T1000 (cell line): ENCODE measurements at regions not wholly inside any gene's neighbourhood (a gene's known extent, or its start where the extent isn't known, plus 50 kb on each side); places are given as distances from the start of the nearest gene placed in this dataset.

Experiments
- DNase-seq: peaks from one replicate; lab custom pipeline; 2025; ENCODE audit warnings: mixed read lengths; lab: John Stamatoyannopoulos, UW

DNA sequence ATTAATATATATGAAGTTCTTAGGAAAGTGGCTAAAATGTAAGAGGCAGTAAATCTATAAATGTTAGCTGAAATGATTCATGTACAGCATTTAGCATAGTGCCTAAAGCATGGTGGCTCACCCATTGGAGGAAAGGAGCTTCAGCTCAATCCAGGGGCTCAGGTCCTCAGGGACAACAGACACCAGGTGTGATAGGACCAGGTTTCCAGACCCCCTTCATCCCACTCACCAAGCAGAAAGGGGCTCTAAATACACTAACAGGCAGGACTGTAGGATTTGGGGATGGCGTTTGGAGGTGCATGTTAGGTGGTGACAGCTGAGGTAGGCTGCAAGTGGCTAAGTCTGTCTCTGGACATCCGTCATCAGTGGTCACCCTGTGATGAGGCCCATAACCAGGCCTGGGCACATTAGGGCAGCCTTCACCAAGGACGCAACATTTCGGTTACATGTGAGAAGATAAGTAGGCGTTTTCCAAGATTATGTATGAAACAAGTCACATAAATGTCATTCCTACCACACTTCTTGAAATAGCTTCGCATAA, 233.1 kb downstream of the C1orf94 start:
- DNase-seq = no peak

DNA sequence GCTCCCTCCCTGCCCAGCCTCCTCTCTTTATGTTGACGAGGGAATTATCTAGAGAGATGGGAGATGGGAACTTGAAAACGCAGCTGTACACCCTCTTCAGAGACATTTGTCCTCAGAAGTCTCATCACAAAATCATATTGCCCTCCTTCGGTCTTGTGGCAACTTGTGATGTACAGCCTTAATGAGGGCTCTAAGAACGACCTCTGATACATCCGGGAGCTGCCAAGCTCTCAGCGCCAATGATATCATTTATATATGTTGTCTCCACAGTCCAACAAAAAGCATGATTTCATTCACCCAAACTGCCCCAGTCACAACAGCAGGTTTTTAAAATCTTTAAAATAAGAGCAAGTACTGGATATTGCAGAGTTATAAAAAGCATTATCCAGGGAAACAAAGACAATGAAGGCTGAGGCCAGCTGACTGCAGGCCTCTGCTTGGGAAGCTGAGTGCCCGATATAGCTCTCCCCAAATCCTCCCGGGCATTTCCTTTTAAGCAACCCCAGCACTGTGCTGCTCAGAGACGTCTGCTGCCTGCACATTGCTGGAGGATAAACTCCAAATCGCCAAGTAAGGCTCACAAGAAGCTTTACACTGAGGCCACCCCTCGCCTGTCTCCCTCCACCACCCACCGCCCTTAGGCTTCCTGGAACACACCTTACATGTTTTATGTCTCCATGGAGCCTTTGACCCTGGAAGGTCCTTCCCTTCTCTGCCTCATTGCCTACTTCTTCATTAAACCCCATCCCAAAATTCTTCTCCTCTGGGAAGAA, 236.1 kb downstream of the C1orf94 start:
- no peak for DNase-seq

DNA sequence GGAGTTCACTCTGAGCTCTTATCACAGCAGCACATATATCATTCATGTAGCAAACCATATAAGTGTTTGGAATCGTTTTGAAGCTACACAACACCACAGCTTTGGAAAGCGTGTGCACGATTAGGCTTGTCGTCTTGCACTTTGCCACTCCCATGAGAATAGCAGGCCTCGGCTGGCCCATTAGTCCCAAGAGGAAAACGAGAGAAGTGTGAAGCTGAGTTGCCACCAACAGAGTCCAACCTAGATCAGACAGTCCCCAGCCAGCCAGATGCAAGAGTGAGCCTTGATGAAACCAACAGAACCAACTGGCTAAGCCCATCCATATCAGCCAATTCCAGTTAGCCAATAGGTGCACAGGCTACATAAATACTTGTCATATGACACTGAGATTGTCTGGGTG, 238.4 kb downstream of the C1orf94 start:
- no peak for DNase-seq

DNA sequence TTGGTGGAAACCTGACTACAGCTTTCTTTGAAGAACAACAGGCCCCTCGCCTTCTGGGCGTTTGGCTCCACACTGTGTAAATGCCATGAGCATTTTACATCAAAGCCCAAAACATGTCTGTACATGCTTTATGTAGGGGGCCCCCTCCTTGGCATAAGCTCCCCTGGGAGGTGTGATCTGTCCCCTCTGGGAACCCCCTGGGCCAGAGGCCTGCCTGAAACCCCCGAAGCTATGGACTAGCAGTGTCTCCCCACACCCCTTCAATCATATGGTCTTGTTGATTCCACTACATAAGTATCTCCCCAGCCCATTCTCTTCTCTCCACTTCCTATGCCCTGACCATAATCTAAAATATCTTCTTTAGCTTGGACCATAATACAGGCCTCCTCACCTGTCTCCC, 241.5 kb downstream of the C1orf94 start:
- DNase-seq = no peak

DNA sequence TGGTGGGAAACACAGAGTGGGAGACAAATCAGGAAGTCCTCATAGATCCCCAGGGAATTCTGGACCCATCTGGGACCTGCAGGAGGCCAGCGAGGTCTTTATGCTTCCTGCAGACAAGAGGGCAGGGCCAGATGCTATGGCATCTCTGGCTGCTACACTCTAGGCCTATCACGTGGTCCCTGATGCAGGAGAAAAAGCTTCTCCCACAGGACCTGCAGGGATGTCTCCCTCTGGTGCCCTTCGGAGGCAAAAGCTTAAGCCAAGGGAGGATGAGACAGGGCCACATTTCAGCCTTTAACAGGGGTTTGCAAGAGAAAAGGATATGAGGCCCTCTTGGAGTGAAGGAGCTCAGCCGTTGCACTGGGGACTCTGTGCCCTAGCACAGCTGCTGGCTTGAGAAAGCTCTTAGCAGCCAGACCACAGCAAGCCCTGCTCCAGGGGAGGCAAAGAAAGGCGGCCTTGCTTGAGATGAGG, 243.0 kb downstream of the C1orf94 start:
- no peak for DNase-seq

DNA sequence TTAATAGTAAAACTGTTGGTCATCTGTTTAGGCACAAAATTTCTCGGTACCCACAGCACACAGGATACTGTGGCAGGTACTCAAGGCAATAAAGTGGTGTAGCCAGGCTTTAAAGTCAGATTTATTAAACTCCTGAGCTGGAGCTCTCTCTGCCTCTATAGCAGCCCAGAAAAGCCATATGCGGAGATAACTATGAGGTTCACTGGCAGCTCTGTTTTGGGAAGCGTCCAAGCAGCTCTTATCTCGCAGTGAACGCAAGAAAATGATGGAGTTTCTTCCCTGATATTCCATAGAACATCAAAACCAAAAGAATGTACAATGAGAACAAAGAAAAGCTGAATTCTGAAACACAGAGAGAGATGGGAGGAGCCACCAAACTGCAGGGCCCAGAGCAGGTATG, 248.3 kb downstream of the C1orf94 start:
- DNase-seq = no peak

DNA sequence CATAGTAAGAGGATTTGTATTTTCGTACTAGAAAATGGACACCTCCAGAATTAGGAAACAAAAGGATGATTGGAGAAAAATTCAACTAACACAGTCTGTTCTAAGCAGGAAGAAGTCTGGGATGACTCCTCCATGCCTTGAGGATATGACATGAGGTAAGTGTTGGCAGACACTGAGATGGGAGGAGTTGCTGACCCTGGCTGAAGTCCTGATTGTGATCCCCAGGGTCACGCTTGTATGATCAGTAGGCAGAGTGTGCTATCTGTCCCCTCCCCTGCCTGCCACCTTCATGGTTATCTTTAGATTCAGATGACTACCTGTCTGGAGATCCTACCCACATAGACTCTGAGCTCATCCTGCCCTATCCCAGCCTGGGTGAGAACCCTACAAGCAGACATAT, 249.1 kb downstream of the C1orf94 start:
- no peak for DNase-seq

DNA sequence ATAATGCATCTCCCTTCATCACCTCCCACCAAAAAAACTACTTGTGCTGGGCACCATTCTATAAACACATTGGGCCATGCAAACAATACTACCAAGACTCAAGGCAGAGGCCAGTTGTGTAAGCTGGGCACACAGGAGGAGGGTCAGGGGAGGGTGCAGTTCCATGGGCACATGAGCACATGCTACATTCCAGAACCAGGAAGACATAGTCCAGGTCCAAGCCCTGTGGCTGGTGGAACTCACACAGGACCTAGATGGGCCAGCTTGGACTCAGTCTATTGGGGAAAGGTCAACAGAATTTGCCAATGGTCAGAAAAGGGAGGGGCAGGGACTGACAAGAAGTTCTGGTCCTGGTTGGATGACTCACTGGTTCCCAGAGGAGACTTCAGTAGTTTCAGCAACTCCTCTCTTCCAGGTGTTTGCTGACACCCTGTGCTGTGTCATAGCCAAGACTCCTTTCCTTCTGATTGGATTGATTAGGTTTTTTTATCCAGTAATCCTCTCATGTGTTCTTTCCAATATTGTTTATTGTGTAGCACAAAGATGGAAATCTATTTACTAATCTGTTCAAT, 249.7 kb downstream of the C1orf94 start:
- DNase-seq = no peak

DNA sequence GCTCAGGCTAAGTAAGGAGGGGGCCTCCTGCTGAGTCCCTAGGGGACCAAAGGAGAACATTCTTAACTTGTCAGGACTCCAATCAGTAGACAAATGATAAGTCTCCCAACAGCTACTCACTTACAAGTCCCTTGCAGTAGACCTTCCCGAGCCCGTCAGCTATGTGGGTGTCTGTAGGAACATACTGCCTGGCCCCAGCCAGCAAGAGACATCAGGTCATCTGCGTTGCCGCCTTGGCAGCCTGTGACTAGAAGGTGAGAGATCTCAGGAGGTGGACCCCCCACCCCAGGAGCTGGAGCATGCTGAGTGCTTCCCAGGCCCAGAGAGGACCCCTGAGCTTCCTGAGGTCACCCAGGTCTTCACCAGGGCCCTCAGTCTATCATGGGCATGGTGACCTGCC, 250.5 kb downstream of the C1orf94 start:
- DNase-seq = no peak

DNA sequence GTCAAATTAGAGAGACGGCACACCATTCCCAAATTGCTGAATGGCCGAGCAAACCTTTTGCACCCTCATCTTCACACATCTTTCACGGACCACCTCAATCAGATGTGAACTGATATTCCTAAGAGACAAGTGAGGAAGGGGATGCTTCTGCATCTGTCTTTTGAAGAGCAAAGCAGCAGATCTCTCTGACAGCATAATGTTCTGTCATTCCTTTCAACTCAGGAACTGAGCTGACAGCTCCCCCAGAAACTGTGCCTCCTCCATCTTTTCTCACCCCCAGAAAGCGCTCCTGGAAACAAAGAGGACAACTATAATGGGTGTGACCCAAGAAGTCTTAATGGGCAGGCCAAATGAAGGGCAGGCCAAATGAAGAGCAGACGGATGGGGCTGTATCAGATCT, 256.4 kb downstream of the C1orf94 start:
- DNase-seq = no peak

DNA sequence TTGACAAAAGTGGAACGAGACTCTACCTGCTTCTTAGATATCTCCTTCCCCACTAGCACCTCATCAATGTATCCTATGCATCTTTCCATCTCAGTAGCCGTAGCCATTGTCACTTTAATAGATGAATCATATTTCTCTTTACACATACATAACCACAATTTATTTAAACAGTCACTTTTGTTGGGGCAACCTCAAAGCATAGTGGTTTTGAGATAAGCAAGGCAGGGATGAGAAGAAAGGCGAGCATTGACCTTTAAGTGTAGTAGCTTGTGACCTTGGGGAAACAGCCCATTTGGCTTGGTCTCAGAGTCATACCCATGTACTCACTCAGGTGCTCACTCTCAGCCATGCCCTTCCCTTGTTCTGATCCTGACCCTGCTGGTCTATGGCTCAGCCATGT, 260.1 kb downstream of the C1orf94 start:
- DNase-seq = no peak

DNA sequence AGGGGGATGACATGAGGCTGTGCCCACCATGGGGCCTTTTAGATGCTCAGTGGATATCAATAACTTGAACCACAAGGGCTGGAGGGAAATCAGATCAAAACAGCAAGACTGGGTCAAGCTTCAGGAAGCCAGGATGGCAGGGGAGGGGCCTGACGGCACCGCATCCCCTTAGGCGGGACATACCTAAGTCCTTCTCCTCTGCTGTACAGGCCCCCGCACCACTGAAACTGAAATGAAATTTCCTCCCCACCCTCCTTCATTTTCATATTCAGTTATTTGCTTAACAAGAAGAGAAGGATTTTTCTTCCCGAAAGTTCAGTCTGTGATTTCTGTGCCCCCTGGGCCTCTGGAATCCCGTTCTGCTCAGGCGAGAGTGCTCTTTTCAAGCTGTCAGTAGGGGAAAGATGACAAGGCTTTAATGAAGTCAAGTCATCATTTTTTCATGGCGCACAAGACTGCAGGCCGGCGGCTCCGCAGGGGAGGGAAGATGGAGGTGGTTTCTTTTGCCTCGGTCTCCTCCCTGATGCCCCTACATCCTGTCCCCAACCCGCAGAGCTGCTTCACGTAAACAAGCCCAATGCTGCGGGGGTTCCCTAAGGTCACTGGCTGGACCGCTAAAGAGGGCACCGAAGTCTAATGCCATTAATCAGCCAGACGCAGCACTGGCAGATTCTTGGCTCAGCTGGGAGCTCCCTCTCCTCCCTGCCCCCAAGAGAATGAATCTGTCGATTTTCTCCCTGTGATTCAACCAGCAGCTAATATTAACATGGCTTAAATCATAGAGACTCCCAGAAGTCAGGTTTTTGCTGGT, 264.8 kb downstream of the C1orf94 start:
- DNase-seq = no peak

DNA sequence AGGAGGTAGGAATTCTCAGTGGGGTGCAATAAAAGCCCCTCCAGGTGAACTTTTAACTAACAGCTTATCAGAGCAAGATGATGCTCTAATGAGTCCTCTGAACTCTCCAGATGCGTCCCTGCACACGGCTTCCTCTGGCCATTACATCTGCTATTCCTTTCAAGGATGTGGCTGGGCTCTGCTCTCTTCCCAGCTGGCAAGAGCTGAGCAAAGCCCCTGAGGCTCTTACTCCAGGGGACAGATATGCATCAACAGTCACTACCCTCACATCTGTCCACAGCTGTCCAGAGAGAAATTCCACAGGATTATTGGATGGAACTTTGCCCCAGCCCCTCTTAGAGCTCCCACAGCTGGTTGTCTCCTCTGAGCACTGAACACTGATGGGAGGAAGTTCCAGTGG, 267.8 kb downstream of the C1orf94 start:
- DNase-seq = no peak

DNA sequence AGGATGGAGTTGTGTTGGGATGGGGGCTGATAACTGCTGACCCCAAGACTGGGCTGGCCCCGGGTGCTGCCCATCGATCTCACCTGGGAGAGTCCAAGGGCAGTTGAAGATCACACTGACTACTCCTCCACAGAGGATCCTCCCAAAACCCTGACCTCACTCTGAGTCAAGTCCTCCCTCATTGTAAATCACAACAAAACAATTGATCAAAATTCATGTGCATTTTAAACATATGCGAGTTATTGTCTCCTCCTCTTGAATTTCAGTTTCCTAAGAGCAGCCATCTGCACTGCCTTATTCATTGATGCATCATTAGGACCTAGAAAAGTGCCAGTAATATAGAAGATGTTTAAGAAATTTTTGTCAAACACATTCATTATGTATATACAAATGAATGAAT, 273.6 kb downstream of the C1orf94 start:
- no peak for DNase-seq

DNA sequence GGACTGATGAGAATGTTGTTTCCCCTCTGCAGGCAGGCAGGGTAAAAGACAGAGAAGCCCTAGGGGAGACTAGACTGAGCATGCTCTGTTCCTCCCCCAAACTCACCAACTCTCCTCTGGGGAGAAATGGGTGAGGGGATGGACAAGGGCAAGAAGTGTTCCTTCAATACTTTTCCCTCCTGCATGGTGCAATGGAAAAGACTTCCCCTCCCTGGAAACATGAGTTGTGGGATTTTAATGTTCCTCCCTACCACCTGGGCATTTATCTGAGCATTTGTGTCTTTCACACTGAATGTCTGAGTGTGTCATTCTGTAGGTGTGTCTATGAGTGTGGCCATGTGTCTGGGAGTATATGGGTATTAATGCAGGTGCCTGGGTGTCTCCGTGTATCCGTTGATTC, 275.7 kb downstream of the C1orf94 start:
- DNase-seq = no peak

DNA sequence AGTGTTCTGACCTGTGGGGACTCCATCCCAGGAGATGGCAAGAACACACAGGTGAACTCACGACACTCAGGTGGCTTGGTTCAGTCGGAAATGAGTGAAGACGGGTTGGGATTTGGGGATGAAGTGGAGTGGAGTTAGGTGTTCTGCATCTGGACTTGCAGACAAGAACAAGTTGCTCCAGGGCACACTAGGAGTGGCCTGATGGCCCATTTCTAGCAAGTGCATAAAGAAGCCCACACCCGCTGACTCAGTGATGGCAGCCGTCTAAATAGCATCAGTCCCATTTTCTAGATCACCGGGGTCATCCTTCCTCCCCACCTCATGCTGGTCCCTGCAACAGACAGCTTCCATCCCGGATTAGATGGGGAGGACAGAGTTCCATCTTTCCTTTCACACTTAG, 278.4 kb downstream of the C1orf94 start:
- no peak for DNase-seq

DNA sequence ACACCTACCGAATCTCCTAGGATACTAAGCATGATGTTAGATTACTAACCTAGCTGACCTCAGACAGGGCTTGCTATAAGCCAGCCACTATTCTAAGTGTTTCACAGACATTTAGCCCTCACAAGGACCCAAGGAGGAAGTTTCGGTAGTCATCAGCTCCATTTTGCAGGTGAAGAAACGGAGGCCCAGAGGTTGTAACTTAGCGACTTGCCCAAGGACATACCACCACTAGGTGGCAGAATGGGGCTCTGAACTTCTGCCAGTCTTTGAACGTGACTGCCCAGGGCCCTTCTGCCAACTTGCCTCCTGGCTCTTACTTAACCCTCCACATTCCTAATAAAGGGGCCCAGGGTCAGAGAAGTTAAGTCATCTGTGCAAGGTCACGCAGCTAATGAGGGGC, 283.5 kb downstream of the C1orf94 start:
- no peak for DNase-seq

DNA sequence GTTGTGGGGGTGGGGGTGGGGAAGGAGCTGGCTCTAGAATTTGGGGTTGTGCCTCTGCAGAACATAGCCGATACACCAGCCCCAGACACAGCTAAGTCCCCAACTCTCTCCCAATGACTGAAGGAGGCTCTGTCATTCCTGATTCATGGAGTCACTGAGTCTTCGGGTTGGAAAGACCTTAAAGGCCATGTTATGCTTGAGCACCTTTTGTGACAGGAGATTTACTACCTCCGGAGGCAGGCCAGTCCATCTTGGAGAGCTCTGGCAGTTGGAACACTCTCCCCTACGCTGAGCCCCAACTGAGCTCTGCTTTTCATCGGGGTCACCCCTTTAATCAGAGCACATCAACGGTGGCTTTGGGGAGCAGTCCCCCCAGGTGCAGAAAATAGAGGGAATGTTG, 284.4 kb upstream of the GJB5 start:
- no peak for DNase-seq

DNA sequence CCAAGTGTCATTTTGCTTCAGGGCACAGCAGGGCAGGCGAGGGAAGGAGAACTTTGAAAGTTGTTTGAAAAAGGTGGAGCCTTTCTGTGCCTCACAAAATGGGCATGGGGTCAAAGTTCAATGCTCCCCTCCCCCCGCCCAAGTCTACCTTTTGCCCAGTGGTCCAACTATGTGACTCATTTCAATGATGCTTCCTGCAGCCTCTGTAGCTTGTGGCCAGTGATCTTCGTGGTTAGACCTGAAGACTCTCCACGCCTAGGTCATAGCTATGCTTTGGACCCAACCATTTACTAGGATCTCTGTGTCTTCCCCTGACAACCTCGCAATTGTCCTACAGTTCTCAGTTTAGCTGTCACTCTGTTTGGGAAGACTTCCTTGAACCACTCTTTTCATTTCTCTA, 280.3 kb upstream of the GJB5 start:
- no peak for DNase-seq

DNA sequence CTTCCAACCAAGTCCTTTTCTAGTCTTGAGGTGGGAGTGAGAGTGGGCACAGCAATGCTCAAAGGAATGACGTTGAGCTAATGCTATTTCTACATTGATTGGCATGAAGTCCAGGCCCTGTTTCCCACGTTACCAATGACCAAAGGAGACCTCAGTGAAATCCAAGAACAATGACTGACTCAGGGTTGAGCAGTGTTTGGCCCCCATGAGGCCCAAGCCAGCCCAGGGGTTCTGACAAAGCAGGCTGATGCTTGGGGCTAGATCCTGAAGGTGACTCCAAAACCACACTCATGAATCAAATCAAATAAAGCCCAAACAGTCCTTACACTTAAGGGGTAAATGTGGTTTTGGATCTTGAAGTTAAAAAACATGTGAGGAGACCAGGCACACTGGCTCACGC, 278.5 kb upstream of the GJB5 start:
- peak; percentile 40 for DNase-seq

DNA sequence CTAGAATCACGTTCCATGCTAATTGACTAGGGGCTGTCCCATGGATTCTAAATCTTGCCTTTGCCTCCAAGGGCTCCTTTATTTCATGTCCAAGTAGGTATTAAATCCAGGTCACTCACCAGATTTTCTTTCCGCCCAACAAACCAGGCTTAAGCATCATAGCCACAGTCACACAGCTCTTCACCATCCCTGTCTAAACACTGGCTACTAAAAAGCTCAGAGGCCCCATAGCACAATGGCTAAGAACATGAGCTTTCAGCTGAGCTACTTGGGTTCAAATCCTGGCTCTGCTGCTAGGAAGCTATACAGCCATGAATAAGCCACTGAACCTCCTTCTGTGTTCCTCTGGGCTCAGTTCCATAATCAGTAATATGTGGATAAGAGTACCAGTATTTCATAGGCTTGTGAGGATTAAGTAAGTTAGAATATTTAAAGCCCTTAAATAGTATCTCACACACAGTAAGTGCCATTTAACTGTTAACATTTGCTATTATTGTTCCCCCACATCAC, 277.2 kb upstream of the GJB5 start:
- DNase-seq = no peak

DNA sequence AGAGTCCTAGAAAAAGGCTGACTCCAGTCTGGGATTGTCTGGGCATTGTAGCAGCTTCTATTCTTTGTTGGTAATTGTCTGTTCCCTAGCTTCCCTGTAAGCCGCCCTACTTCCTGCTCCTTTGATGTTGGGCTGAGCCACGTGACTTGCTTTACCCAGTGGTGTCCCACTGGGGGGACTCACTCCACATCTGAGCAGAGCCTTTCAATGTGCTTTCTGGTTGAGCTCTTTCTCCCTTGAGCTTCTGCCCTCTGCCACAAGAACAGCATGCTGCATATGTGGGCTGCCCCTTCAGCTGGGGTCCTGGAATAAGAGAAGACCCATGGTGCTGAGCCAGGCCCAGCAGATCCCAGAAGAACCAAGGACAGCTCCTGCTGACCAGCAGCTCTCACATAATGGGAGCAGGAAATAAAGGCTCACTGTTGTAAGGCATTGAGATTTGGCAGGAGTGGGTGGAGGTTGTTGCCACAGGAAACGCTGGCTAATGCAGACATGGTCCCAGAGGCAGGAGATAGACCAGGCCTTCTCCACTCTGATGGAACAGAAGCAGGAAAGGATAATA, 276.3 kb upstream of the GJB5 start:
- no peak for DNase-seq
